Liver (tissue), 8 donors: ENCODE measurements at regions not wholly inside any gene's neighbourhood (a gene's known extent, or its start where the extent isn't known, plus 50 kb on each side); places are given as distances from the start of the nearest gene placed in this dataset.

Experiments used
- DNase-seq: peaks from one replicate; pipeline ENCODE4 v3.0.0-alpha.2; 2017; ENCODE audit warnings: low spot score
- H3K27ac ChIP-seq, 2 donors: one replicate each; pipeline ENCODE4 v1.7.0; 2013; ENCODE audit warnings: inconsistent platforms in 2 of 2, low read length in 2 of 2, control low read depth in 1 of 2, low read depth in 1 of 2, mild to moderate bottlenecking in 1 of 2
- H3K27me3 ChIP-seq, 4 donors: one replicate each; pipeline versions ENCODE4 v1.6.1 to v1.7.0; 2013; ENCODE audit warnings: low read length in 3 of 4, inconsistent platforms in 1 of 4, mild to moderate bottlenecking in 1 of 4, moderate library complexity in 1 of 4; ENCODE audit not compliant: control insufficient read depth in 4 of 4, insufficient read depth in 4 of 4
- H3K36me3 ChIP-seq, 4 donors: one replicate each; pipeline versions ENCODE4 v1.6.1 to v1.7.0; 2013; ENCODE audit warnings: low read length in 3 of 4, mild to moderate bottlenecking in 3 of 4, low read depth in 1 of 4, moderate library complexity in 1 of 4; ENCODE audit not compliant: control insufficient read depth in 4 of 4, insufficient read depth in 3 of 4
- H3K4me1 ChIP-seq, 4 donors: one replicate each; pipeline versions ENCODE4 v1.6.1 to v1.7.0; 2013; ENCODE audit warnings: low read length in 3 of 4, mild to moderate bottlenecking in 3 of 4, moderate library complexity in 1 of 4; ENCODE audit not compliant: control insufficient read depth in 4 of 4, insufficient read depth in 4 of 4
- H3K4me3 ChIP-seq, 3 donors: one replicate each; pipeline versions ENCODE4 v1.6.1 to v1.7.0; 2013; ENCODE audit warnings: low read length in 3 of 3, control low read depth in 1 of 3, low read depth in 1 of 3, mild to moderate bottlenecking in 1 of 3
- H3K9ac ChIP-seq, 2 donors: one replicate each; pipeline ENCODE4 v1.7.0; 2013; ENCODE audit warnings: low read length in 2 of 2, mild to moderate bottlenecking in 2 of 2, moderate library complexity in 2 of 2, control low read depth in 1 of 2, low read depth in 1 of 2
- H3K9me3 ChIP-seq, 4 donors: one replicate each; pipeline versions ENCODE4 v1.6.1 to v1.7.0; 2013; ENCODE audit warnings: low read length in 3 of 4; ENCODE audit not compliant: control insufficient read depth in 4 of 4
- CTCF ChIP-seq: fragments of 150-350 bp; IDR thresholded peaks from 2 replicates; pipeline ENCODE4 v1.5.1; 2017; ENCODE audit warnings: improper control_type of control experiment, low read depth, low read length; ENCODE audit not compliant: missing input control
- EGR1 ChIP-seq, 2 donors: IDR thresholded peaks; 2 replicates each; pipeline ENCODE4 v1.6.1; 2016 to 2018; ENCODE audit warnings: antibody characterized with exemption in 2 of 2, low read depth in 2 of 2
- FOXA1 ChIP-seq: IDR thresholded peaks from 2 replicates; pipeline ENCODE4 v1.6.1; 2016; ENCODE audit warnings: antibody characterized with exemption
- FOXA2 ChIP-seq: IDR thresholded peaks from 2 replicates; pipeline ENCODE4 v1.6.1; 2016; ENCODE audit warnings: antibody characterized with exemption
- GABPA ChIP-seq, 2 donors: IDR thresholded peaks in 1 of 2; conservative IDR thresholded peaks in 1 of 2; 2 replicates each; pipeline ENCODE4 v1.6.1; 2016; ENCODE audit warnings: antibody characterized with exemption in 2 of 2, mild to moderate bottlenecking in 1 of 2, moderate library complexity in 1 of 2
- HNF4A ChIP-seq, 2 donors: conservative IDR thresholded peaks; 2 replicates each; pipeline ENCODE4 v1.6.1; 2016; ENCODE audit warnings: antibody characterized with exemption in 2 of 2, mild to moderate bottlenecking in 2 of 2
- HNF4G ChIP-seq: IDR thresholded peaks from 2 replicates; pipeline ENCODE4 v1.6.1; 2016; ENCODE audit warnings: antibody characterized with exemption
- JUND ChIP-seq, 2 donors: IDR thresholded peaks; 2 replicates each; pipeline ENCODE4 v1.6.1; 2016; ENCODE audit warnings: antibody characterized with exemption in 2 of 2
- NR2F2 ChIP-seq: IDR thresholded peaks from 2 replicates; pipeline ENCODE4 v1.6.1; 2016; ENCODE audit warnings: antibody characterized with exemption
- RAD21 ChIP-seq, 2 donors: IDR thresholded peaks; 2 replicates each; pipeline ENCODE4 v1.6.1; 2016; ENCODE audit warnings: antibody characterized with exemption in 2 of 2, mild to moderate bottlenecking in 2 of 2
- RXRA ChIP-seq, 2 donors: IDR thresholded peaks; 2 replicates each; pipeline ENCODE4 v1.6.1; 2017 to 2018; ENCODE audit warnings: antibody characterized with exemption in 2 of 2, mild to moderate bottlenecking in 1 of 2
- SP1 ChIP-seq: IDR thresholded peaks from 2 replicates; pipeline ENCODE4 v1.6.1; 2018; ENCODE audit warnings: antibody characterized with exemption, mild to moderate bottlenecking
- TAF1 ChIP-seq: conservative IDR thresholded peaks from 2 replicates; pipeline ENCODE4 v1.6.1; 2016; ENCODE audit warnings: antibody characterized with exemption, mild to moderate bottlenecking
- YY1 ChIP-seq: IDR thresholded peaks from 2 replicates; pipeline ENCODE4 v1.6.1; 2016; ENCODE audit warnings: antibody characterized with exemption, mild to moderate bottlenecking
- whole genome bisulfite sequencing: extraction: QIAGEN DNeasy Blood & Tissue Kit; methylation state at CpG from one replicate; pipeline ENCODE4 v1.1.7; 2013; 5-methylcytosine and 5-hydroxymethylcytosine counted together
- TF ChIP-seq, protein P1 (sequence below): IDR thresholded peaks from 2 replicates; pipeline ENCODE4 v1.6.1; 2016; ENCODE audit warnings: antibody characterized with exemption
- TF ChIP-seq, protein P2 (sequence below): IDR thresholded peaks from 2 replicates; pipeline ENCODE4 v1.6.1; 2016; ENCODE audit warnings: antibody characterized with exemption
- TF ChIP-seq, protein P3 (sequence below): IDR thresholded peaks from 2 replicates; pipeline ENCODE4 v1.6.1; 2016; ENCODE audit warnings: antibody characterized with exemption, mild to moderate bottlenecking
- TF ChIP-seq, protein P4 (sequence below): IDR thresholded peaks from 2 replicates; pipeline ENCODE4 v1.6.1; 2016; ENCODE audit warnings: antibody characterized with exemption
- donor health status: healthy.
- donor health status: healthy.
- donor health status: healthy.
- donor health status: healthy.
- donor health status: healthy.

GRCh38 chr5:15304914-15305834 lies 194.8 kb upstream of the FBXL7 start:
- WGBS: 53% methylated on average over 2 of the region's 2 CpGs

More at GRCh38 chr5:15304914-15305834, 194.8 kb upstream of the FBXL7 start:
- Histone ChIP-seq H3K27me3 (no peaks in the 10 kb centered on the region), H3K4me3 (no peak overlapping the region), H3K9me3 (no peaks in the 10 kb centered on the region), H3K9ac (no peak overlapping the region), H3K4me1 (peaks cover 0 to 10% (median 6%) of the 10 kb centered on the region in 4 donors), H3K27ac (peak overlapping the region; percentile 51 to 59), H3K36me3 (no peaks in the 10 kb centered on the region)
- no peak for DNase-seq
- TF ChIP-seq TAF1: no peak
- TF ChIP-seq JUND (IDR thresholded peaks at IDR 0.05): peak in 1 of 2 donors; percentile 33
- TF ChIP-seq RAD21 (IDR thresholded peaks at IDR 0.05): peak; percentile 21 to 32
- TF ChIP-seq, protein P1, sequence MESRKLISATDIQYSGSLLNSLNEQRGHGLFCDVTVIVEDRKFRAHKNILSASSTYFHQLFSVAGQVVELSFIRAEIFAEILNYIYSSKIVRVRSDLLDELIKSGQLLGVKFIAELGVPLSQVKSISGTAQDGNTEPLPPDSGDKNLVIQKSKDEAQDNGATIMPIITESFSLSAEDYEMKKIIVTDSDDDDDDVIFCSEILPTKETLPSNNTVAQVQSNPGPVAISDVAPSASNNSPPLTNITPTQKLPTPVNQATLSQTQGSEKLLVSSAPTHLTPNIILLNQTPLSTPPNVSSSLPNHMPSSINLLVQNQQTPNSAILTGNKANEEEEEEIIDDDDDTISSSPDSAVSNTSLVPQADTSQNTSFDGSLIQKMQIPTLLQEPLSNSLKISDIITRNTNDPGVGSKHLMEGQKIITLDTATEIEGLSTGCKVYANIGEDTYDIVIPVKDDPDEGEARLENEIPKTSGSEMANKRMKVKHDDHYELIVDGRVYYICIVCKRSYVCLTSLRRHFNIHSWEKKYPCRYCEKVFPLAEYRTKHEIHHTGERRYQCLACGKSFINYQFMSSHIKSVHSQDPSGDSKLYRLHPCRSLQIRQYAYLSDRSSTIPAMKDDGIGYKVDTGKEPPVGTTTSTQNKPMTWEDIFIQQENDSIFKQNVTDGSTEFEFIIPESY: no peak
- peak; percentile 47 for TF ChIP-seq SP1
- no peak for TF ChIP-seq CTCF
- TF ChIP-seq NR2F2: no peak
- TF ChIP-seq FOXA1: no peak
- peak; percentile 30 for TF ChIP-seq YY1
- TF ChIP-seq RXRA (IDR thresholded peaks at IDR 0.05): no peak
- TF ChIP-seq GABPA (IDR thresholded peaks at IDR 0.05 in 1 of 2, conservative IDR thresholded peaks at IDR 0.05 in 1 of 2): no peak
- TF ChIP-seq EGR1 (IDR thresholded peaks at IDR 0.05; ENCODE audit: low read depth in 2 of 2): no peak
- TF ChIP-seq, protein P2, sequence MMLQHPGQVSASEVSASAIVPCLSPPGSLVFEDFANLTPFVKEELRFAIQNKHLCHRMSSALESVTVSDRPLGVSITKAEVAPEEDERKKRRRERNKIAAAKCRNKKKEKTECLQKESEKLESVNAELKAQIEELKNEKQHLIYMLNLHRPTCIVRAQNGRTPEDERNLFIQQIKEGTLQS: no peak
- TF ChIP-seq, protein P3, sequence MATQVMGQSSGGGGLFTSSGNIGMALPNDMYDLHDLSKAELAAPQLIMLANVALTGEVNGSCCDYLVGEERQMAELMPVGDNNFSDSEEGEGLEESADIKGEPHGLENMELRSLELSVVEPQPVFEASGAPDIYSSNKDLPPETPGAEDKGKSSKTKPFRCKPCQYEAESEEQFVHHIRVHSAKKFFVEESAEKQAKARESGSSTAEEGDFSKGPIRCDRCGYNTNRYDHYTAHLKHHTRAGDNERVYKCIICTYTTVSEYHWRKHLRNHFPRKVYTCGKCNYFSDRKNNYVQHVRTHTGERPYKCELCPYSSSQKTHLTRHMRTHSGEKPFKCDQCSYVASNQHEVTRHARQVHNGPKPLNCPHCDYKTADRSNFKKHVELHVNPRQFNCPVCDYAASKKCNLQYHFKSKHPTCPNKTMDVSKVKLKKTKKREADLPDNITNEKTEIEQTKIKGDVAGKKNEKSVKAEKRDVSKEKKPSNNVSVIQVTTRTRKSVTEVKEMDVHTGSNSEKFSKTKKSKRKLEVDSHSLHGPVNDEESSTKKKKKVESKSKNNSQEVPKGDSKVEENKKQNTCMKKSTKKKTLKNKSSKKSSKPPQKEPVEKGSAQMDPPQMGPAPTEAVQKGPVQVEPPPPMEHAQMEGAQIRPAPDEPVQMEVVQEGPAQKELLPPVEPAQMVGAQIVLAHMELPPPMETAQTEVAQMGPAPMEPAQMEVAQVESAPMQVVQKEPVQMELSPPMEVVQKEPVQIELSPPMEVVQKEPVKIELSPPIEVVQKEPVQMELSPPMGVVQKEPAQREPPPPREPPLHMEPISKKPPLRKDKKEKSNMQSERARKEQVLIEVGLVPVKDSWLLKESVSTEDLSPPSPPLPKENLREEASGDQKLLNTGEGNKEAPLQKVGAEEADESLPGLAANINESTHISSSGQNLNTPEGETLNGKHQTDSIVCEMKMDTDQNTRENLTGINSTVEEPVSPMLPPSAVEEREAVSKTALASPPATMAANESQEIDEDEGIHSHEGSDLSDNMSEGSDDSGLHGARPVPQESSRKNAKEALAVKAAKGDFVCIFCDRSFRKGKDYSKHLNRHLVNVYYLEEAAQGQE: no peak
- TF ChIP-seq, protein P4, sequence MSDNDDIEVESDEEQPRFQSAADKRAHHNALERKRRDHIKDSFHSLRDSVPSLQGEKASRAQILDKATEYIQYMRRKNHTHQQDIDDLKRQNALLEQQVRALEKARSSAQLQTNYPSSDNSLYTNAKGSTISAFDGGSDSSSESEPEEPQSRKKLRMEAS: no peak
- no peak for TF ChIP-seq HNF4G
- TF ChIP-seq FOXA2: no peak
- peak; percentile 29 to 41 for TF ChIP-seq HNF4A (conservative IDR thresholded peaks at IDR 0.05)
